Endodermal cell (in vitro differentiated cells): ENCODE measurements at regions not wholly inside any gene's neighbourhood (a gene's known extent, or its start where the extent isn't known, plus 50 kb on each side); places are given as distances from the start of the nearest gene placed in this dataset.

Source experiments
- DNase-seq: peaks from one replicate; pipeline ENCODE4 v3.0.0-alpha.2; 2017
- H3K27ac ChIP-seq: 2 replicates; pipeline ENCODE4 v1.5.1; 2013; ENCODE audit warnings: mild to moderate bottlenecking, low read depth, low read length, moderate library complexity
- H3K27me3 ChIP-seq: 2 replicates; pipeline ENCODE4 v1.6.1; 2013; ENCODE audit warnings: mild to moderate bottlenecking, low read length, moderate library complexity; ENCODE audit not compliant: insufficient read depth, control insufficient read depth, poor library complexity, severe bottlenecking
- H3K36me3 ChIP-seq: 2 replicates; pipeline ENCODE4 v1.7.0; 2013; ENCODE audit warnings: mild to moderate bottlenecking, low read length, moderate library complexity; ENCODE audit not compliant: control insufficient read depth, insufficient read depth
- H3K4me1 ChIP-seq: one replicate; pipeline ENCODE4 v1.7.0; 2013; ENCODE audit warnings: low read length; ENCODE audit not compliant: control insufficient read depth, insufficient read depth
- H3K4me3 ChIP-seq: 2 replicates; pipeline ENCODE4 v1.5.1; 2013; ENCODE audit warnings: mild to moderate bottlenecking, low read length, moderate library complexity
- H3K9ac ChIP-seq: 2 replicates; pipeline ENCODE4 v1.6.1; 2013; ENCODE audit warnings: mild to moderate bottlenecking, low read length, moderate library complexity; ENCODE audit not compliant: poor library complexity, severe bottlenecking; ENCODE audit errors: extremely low read depth
- H3K9me3 ChIP-seq: 2 replicates; pipeline ENCODE4 v1.6.1; 2013; ENCODE audit warnings: mild to moderate bottlenecking, low read length, moderate library complexity; ENCODE audit not compliant: control insufficient read depth
- H3K27ac Mint-ChIP-seq: 2 replicates; pipeline ENCODE4 v1.8.0; 2020; ENCODE audit warnings: mixed read lengths
- H3K27me3 Mint-ChIP-seq: 2 replicates; pipeline ENCODE4 v1.8.0; 2021; ENCODE audit warnings: mild to moderate bottlenecking, mixed read lengths; ENCODE audit not compliant: insufficient read depth
- H3K36me3 Mint-ChIP-seq: 2 replicates; pipeline ENCODE4 v1.8.0; 2020; ENCODE audit warnings: low read depth, mixed read lengths
- H3K4me1 Mint-ChIP-seq: 2 replicates; pipeline ENCODE4 v1.8.0; 2020; ENCODE audit warnings: mixed read lengths
- H3K4me3 Mint-ChIP-seq: 2 replicates; pipeline ENCODE4 v1.8.0; 2020; ENCODE audit warnings: mild to moderate bottlenecking, moderate library complexity, mixed read lengths
- H3K9me3 Mint-ChIP-seq: 2 replicates; pipeline ENCODE4 v1.8.0; 2020; ENCODE audit warnings: mild to moderate bottlenecking, mixed read lengths
- CTCF ChIP-seq: fragments of 200-600 bp; sonication (generic); conservative IDR thresholded peaks from 2 replicates; pipeline ENCODE4 v1.5.0; 2021; ENCODE audit warnings: antibody characterized with exemption, mild to moderate bottlenecking
- WGBS, 2 experiments: methylation state at CpG; one replicate each; pipeline versions ENCODE4 v1.1.5 to v1.1.7; 2013; ENCODE audit warnings: missing lambda C conversion rate in 2 of 2, mixed read lengths in 1 of 2; ENCODE audit not compliant: insufficient coverage in 1 of 2, insufficient read length in 1 of 2; 5-methylcytosine and 5-hydroxymethylcytosine counted together

- H3K27ac ChIP-seq: no peak overlapping the region
- no peak overlapping the region for H3K9ac ChIP-seq
- H3K9me3 ChIP-seq: no peaks in the 10 kb centered on the region
- Mint-ChIP-seq H3K4me3 (no peak overlapping the region), H3K36me3 (no peaks in the 10 kb centered on the region), H3K27ac (no peak overlapping the region), H3K4me1 (no peaks in the 10 kb centered on the region), H3K27me3 (no peaks in the 10 kb centered on the region), H3K9me3 (no peaks in the 10 kb centered on the region)
- H3K27me3 ChIP-seq: no peaks in the 10 kb centered on the region
- no peak for TF ChIP-seq CTCF
- H3K4me1 ChIP-seq: no peaks in the 10 kb centered on the region
- no peak overlapping the region for H3K4me3 ChIP-seq
- 86 to 100% methylated on average over 1 of the region's 1 CpG for WGBS, 2 experiments
- no peak for DNase-seq
- no peaks in the 10 kb centered on the region for H3K36me3 ChIP-seq
Observed at GRCh38 chr18:60050821-60051220, 151.0 kb downstream of the PMAIP1 start.

GRCh38 chr18:60049172-60049571 is 149.4 kb downstream of the PMAIP1 start:
- no peaks in the 10 kb centered on the region for H3K27me3 Mint-ChIP-seq
- Histone ChIP-seq H3K36me3 (no peaks in the 10 kb centered on the region), H3K4me3 (no peak overlapping the region), H3K9me3 (no peaks in the 10 kb centered on the region), H3K9ac (no peak overlapping the region), H3K27ac (no peak overlapping the region), H3K27me3 (no peaks in the 10 kb centered on the region), H3K4me1 (no peaks in the 10 kb centered on the region)
- H3K36me3 Mint-ChIP-seq: no peaks in the 10 kb centered on the region
- DNase-seq: no peak
- H3K4me1 Mint-ChIP-seq: no peaks in the 10 kb centered on the region
- H3K27ac Mint-ChIP-seq: no peak overlapping the region
- no peak overlapping the region for H3K4me3 Mint-ChIP-seq
- no peaks in the 10 kb centered on the region for H3K9me3 Mint-ChIP-seq
- TF ChIP-seq CTCF: no peak

- H3K9me3 ChIP-seq: no peaks in the 10 kb centered on the region
- no peaks in the 10 kb centered on the region for H3K36me3 Mint-ChIP-seq
- H3K36me3 ChIP-seq: no peaks in the 10 kb centered on the region
- H3K27ac ChIP-seq: no peak overlapping the region
- no peak for DNase-seq
- no peak overlapping the region for H3K4me3 Mint-ChIP-seq
- no peak overlapping the region for H3K27ac Mint-ChIP-seq
- no peak overlapping the region for H3K9ac ChIP-seq
- no peaks in the 10 kb centered on the region for H3K4me1 Mint-ChIP-seq
- no peak for TF ChIP-seq CTCF
- H3K9me3 Mint-ChIP-seq: no peaks in the 10 kb centered on the region
- H3K27me3 Mint-ChIP-seq: no peaks in the 10 kb centered on the region
- H3K27me3 ChIP-seq: no peaks in the 10 kb centered on the region
- H3K4me1 ChIP-seq: no peaks in the 10 kb centered on the region
- no peak overlapping the region for H3K4me3 ChIP-seq
Observed at GRCh38 chr18:60047556-60047955, 147.8 kb downstream of the PMAIP1 start.
